AG10803 (cell line): ENCODE measurements at regions not wholly inside any gene's neighbourhood (a gene's known extent, or its start where the extent isn't known, plus 50 kb on each side); places are given as distances from the start of the nearest gene placed in this dataset.

Experiments used
- DNase-seq: peaks from one replicate; pipeline ENCODE4 v3.0.0; 2010; ENCODE audit warnings: low read depth
- H3K4me3 ChIP-seq: 2 replicates; pipeline ENCODE4 v1.5.1; 2011; ENCODE audit warnings: mild to moderate bottlenecking, low read length, control low read depth
- CTCF ChIP-seq: conservative IDR thresholded peaks from 2 replicates; pipeline ENCODE4 v1.5.1; 2011; ENCODE audit warnings: mild to moderate bottlenecking, low read length, control low read depth, inconsistent platforms

DNA sequence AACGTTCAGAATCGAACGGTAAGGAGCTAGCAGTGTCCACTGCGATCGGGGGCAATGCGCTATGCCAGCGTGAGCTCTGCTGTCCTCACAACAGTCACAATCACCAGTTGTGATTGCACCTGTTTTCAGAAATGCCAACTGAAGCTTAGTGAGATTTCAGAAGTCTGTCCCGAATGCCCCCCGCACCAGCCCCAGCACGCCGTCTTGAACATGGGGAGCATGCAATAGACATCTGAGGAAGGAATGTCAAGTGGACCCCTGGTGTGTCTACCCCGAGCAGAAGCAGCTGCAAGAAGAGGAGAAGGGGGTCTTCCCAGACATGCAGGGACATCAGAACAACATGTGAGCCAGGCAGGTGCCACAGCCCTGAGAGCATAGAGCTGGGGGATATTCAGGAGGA is 125.7 kb upstream of the CHST15 start:
- no peak for TF ChIP-seq CTCF
- no peak for DNase-seq
- H3K4me3 ChIP-seq: no peak overlapping the region

GRCh38 chr10:124217906-124218804 is 124.8 kb upstream of the CHST15 start:
- H3K4me3 ChIP-seq: no peak overlapping the region
- DNase-seq: no peak
- TF ChIP-seq CTCF: no peak

- TF ChIP-seq CTCF: no peak
- H3K4me3 ChIP-seq: no peak overlapping the region
- DNase-seq: no peak
Measured at GRCh38 chr10:124217031-124217430, 123.6 kb upstream of the CHST15 start.

GRCh38 chr10:124214610-124215375 is 121.4 kb upstream of the CHST15 start:
- H3K4me3 ChIP-seq: no peak overlapping the region
- TF ChIP-seq CTCF: no peak
- DNase-seq: no peak

GRCh38 chr10:124213899-124214510 is 120.6 kb upstream of the CHST15 start:
- no peak overlapping the region for H3K4me3 ChIP-seq
- DNase-seq: no peak
- no peak for TF ChIP-seq CTCF

DNA sequence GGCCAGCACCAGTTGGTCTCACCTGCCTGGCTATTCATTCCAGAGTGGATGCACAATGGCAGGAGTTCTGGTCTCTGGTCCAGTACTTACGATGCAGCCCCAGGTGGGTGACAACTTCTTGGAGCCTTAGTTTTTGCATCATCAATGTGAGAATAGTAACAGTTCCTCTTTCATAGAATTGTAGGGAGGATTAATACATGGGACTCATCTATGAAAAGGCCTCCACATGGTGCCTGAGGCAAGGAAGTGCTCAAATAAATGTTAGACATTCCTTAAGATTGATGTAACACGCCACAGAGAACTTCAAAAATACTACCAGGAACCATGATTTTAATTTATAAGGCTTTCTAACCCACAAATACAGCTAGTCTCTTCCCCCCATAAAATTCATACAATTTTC is 120.1 kb upstream of the CHST15 start:
- no peak for DNase-seq
- no peak overlapping the region for H3K4me3 ChIP-seq

More for the DNA sequence above, 120.1 kb upstream of the CHST15 start:
- no peak for TF ChIP-seq CTCF
